HCT116 (cell line): ENCODE measurements at regions not wholly inside any gene's neighbourhood (a gene's known extent, or its start where the extent isn't known, plus 50 kb on each side); places are given as distances from the start of the nearest gene placed in this dataset.

ENCODE experiments used
- ATAC-seq: fragments of 200-7000 bp; cut with Tn5 transposase; 2 replicates; pipeline ENCODE4 v1.9.1; 2020; ENCODE audit warnings: mild to moderate bottlenecking, moderate library complexity
- BruUV-seq: library from RNA; stranded (reverse); fragments of 400-500 nt; replicated peaks from 2 replicates; lab custom pipeline; 2021; lab: Mats Ljungman, UMichigan
- CTCF ChIA-PET: fragments of 300-600 bp; sonication (Branson Sonifier 250); formaldehyde crosslinking; loops from one replicate; lab custom pipeline; 2021; ENCODE audit warnings: antibody characterized with exemption; lab: Charles Lee
- POLR2A ChIA-PET: fragments of 300-600, 350-600 bp; sonication (Branson Sonifier 250); formaldehyde crosslinking; loops from one replicate; lab custom pipeline; 2021; ENCODE audit warnings: antibody characterized with exemption; lab: Charles Lee
- RAD21 ChIA-PET, 2 experiments: fragments of 300-600 bp; sonication (Branson Sonifier 250); formaldehyde crosslinking; loops; one replicate each; lab custom pipeline; 2023; ENCODE audit warnings: low total read pairs in 2 of 2; ENCODE audit not compliant: uncharacterized antibody in 2 of 2, unreplicated experiment in 2 of 2, low non-redundant PET in 1 of 2; lab: Charles Lee
- DNase-seq: peaks from one replicate; pipeline ENCODE4 v3.0.0-alpha.2; 2010; ENCODE audit warnings: low read depth, low spot score
- H2AFZ ChIP-seq: fragments of 200-600 bp; shearing (Covaris generic), sonication (generic); 2 replicates; pipeline ENCODE4 v1.6.1; 2017; ENCODE audit warnings: low read depth, mixed run types, mixed read lengths, antibody characterized with exemption, low read length; ENCODE audit not compliant: poor library complexity, severe bottlenecking
- H3K27ac ChIP-seq: 2 replicates; pipeline ENCODE4 v1.5.1; 2012; ENCODE audit warnings: low read depth, low read length
- H3K27me3 ChIP-seq: fragments of 200-600 bp; sonication (generic); 2 replicates; pipeline ENCODE4 v1.6.1; 2016; ENCODE audit warnings: mixed run types, low read length, mixed read lengths; ENCODE audit not compliant: insufficient read depth
- H3K36me3 ChIP-seq, 2 experiments: fragments of 200-500 bp in 1 of 2; fragments of 200-600 bp in 1 of 2; sonication (Bioruptor generic) in 1 of 2; sonication (generic) in 1 of 2; 2 replicates each; pipeline versions ENCODE4 v1.5.1 to v1.6.1; 2014 to 2016; ENCODE audit warnings: low read length in 2 of 2, inconsistent platforms in 1 of 2, mixed read lengths in 1 of 2, mixed run types in 1 of 2; ENCODE audit not compliant: insufficient read depth in 2 of 2, control insufficient read depth in 1 of 2
- H3K4me1 ChIP-seq, 2 experiments: fragments of 200-600 bp in 1 of 2; sonication (generic) in 1 of 2; 2 replicates each; pipeline versions ENCODE4 v1.5.1 to v1.6.1; 2012 to 2017; ENCODE audit warnings: low read length in 2 of 2, inconsistent platforms in 1 of 2, mild to moderate bottlenecking in 1 of 2, mixed read lengths in 1 of 2, mixed run types in 1 of 2, moderate library complexity in 1 of 2; ENCODE audit not compliant: insufficient read depth in 2 of 2, control insufficient read depth in 1 of 2
- H3K4me2 ChIP-seq: fragments of 200-600 bp; sonication (generic); 2 replicates; pipeline ENCODE4 v1.6.1; 2017; ENCODE audit warnings: mixed run types, low read length, mixed read lengths
- H3K4me3 ChIP-seq, 2 experiments: fragments of 200-600 bp in 1 of 2; sonication (generic) in 1 of 2; replicated peaks in 1 of 2; 2 replicates each; pipeline ENCODE4 v1.5.1; 2011 to 2016; ENCODE audit warnings: low read length in 2 of 2, control low read depth in 1 of 2, low read depth in 1 of 2, mild to moderate bottlenecking in 1 of 2, mixed read lengths in 1 of 2, mixed run types in 1 of 2
- H3K79me2 ChIP-seq: fragments of 200-600 bp; sonication (generic); 2 replicates; pipeline ENCODE4 v1.6.1; 2017; ENCODE audit warnings: mild to moderate bottlenecking, mixed run types, low read length, moderate library complexity, mixed read lengths; ENCODE audit not compliant: insufficient read depth
- H3K9ac ChIP-seq: fragments of 200-600 bp; sonication (generic); 2 replicates; pipeline ENCODE4 v1.6.1; 2016; ENCODE audit warnings: low read length, mixed read lengths
- H3K9me2 ChIP-seq: fragments of 200-600 bp; sonication (generic), shearing (Covaris generic); 2 replicates; pipeline ENCODE4 v1.6.1; 2017; ENCODE audit warnings: mixed run types, mild to moderate bottlenecking, moderate library complexity; ENCODE audit not compliant: insufficient read depth
- H3K9me3 ChIP-seq, 2 experiments: fragments of 200-500 bp in 1 of 2; fragments of 200-600 bp in 1 of 2; sonication (Bioruptor generic) in 1 of 2; sonication (generic) in 1 of 2; 2 replicates each; pipeline ENCODE4 v1.6.1; 2014 to 2017; ENCODE audit warnings: low read length in 2 of 2, mixed read lengths in 2 of 2, inconsistent platforms in 1 of 2, low read depth in 1 of 2, mild to moderate bottlenecking in 1 of 2, mixed run types in 1 of 2, moderate library complexity in 1 of 2; ENCODE audit not compliant: control insufficient read depth in 1 of 2, insufficient read depth in 1 of 2
- H4K20me1 ChIP-seq: fragments of 200-600 bp; sonication (generic), shearing (Covaris generic); 2 replicates; pipeline ENCODE4 v1.6.1; 2017; ENCODE audit warnings: mixed run types, mild to moderate bottlenecking, moderate library complexity; ENCODE audit not compliant: insufficient read depth
- CEBPB ChIP-seq: IDR thresholded peaks from 2 replicates; pipeline ENCODE4 v1.6.1; 2012; ENCODE audit warnings: low read depth
- CTCF ChIP-seq, 3 experiments: fragments of 200-600 bp in 1 of 3; sonication (generic) in 1 of 3; IDR thresholded peaks in 2 of 3; conservative IDR thresholded peaks in 1 of 3; 2 replicates each; pipeline ENCODE4 v1.5.1; 2012 to 2017; ENCODE audit warnings: low read depth in 2 of 3, low read length in 2 of 3, antibody characterized with exemption in 1 of 3, borderline replicate concordance in 1 of 3, control low read depth in 1 of 3, mild to moderate bottlenecking in 1 of 3, mixed read lengths in 1 of 3, mixed run types in 1 of 3, moderate library complexity in 1 of 3; ENCODE audit not compliant: insufficient read depth in 1 of 3
- EGR1 ChIP-seq: IDR thresholded peaks from 2 replicates; pipeline ENCODE4 v1.6.1; 2012; ENCODE audit warnings: low read depth
- ELF1 ChIP-seq: IDR thresholded peaks from 2 replicates; pipeline ENCODE4 v1.6.1; 2012; ENCODE audit warnings: low read depth, borderline replicate concordance
- EZH2 ChIP-seq: fragments of 200-600 bp; sonication (generic); IDR thresholded peaks from 2 replicates; pipeline ENCODE4 v1.6.1; 2017; ENCODE audit warnings: antibody characterized with exemption, mixed run types
- EZH2phosphoT487 ChIP-seq: fragments of 200-600 bp; IDR thresholded peaks from 2 replicates; pipeline ENCODE4 v1.6.1; 2018; ENCODE audit warnings: antibody characterized with exemption, borderline replicate concordance
- JUND ChIP-seq: IDR thresholded peaks from 2 replicates; pipeline ENCODE4 v1.6.1; 2012
- POLR2A ChIP-seq: IDR thresholded peaks from 2 replicates; pipeline ENCODE4 v1.7.0; 2011; ENCODE audit warnings: borderline replicate concordance; ENCODE audit not compliant: insufficient read depth, insufficient read length; ENCODE audit errors: extremely low read depth
- POLR2AphosphoS5 ChIP-seq: IDR thresholded peaks from 2 replicates; pipeline ENCODE4 v1.6.1; 2011; ENCODE audit warnings: mild to moderate bottlenecking, low read depth, low read length, moderate library complexity
- RAD21 ChIP-seq: IDR thresholded peaks from 2 replicates; pipeline ENCODE4 v1.6.1; 2012; ENCODE audit warnings: low read depth, mild to moderate bottlenecking
- SIN3A ChIP-seq: IDR thresholded peaks from 2 replicates; pipeline ENCODE4 v1.6.1; 2012; ENCODE audit warnings: low read depth
- SRF ChIP-seq: IDR thresholded peaks from 2 replicates; pipeline ENCODE4 v1.6.1; 2012; ENCODE audit warnings: low read depth
- TCF7L2 ChIP-seq: IDR thresholded peaks from 2 replicates; pipeline ENCODE4 v1.7.0; 2011; ENCODE audit warnings: borderline replicate concordance, inconsistent platforms; ENCODE audit not compliant: insufficient read depth, insufficient read length; ENCODE audit errors: extremely low read depth
- YY1 ChIP-seq: IDR thresholded peaks from 2 replicates; pipeline ENCODE4 v1.6.1; 2011; ENCODE audit warnings: low read length, low read depth, moderate library complexity, mild to moderate bottlenecking; ENCODE audit not compliant: insufficient replicate concordance; ENCODE audit errors: extremely low read depth
- ZBTB33 ChIP-seq: IDR thresholded peaks from 2 replicates; pipeline ENCODE4 v1.6.1; 2011; ENCODE audit warnings: mild to moderate bottlenecking, low read length, moderate library complexity; ENCODE audit not compliant: insufficient replicate concordance; ENCODE audit errors: extremely low read depth
- ZFX ChIP-seq: fragments of 450-650 bp; IDR thresholded peaks from 2 replicates; pipeline ENCODE4 v1.6.1; 2017
- ZNF274 ChIP-seq: fragments of 200-500 bp; sonication (Bioruptor generic); IDR thresholded peaks from 2 replicates; pipeline ENCODE4 v1.6.1; 2014; ENCODE audit warnings: mild to moderate bottlenecking, low read depth, low read length, inconsistent platforms
- intact Hi-C: fragments of 100-400 bp; cut with micrococcal nuclease; formaldehyde crosslinking; loops from 2 replicates; pipeline ENCODE4 v1.10.0; 2022
- TF ChIP-seq, protein P1 (sequence below): IDR thresholded peaks from 2 replicates; pipeline ENCODE4 v1.6.1; 2012
- TF ChIP-seq, protein P2 (sequence below): IDR thresholded peaks from 2 replicates; pipeline ENCODE4 v1.6.1; 2012

- no peaks in the 10 kb centered on the region for H3K27me3 ChIP-seq
- intact Hi-C loops = no loop called here
- H3K9me3 ChIP-seq = no peaks in the 10 kb centered on the region
- no peaks in the 10 kb centered on the region for H3K79me2 ChIP-seq
- TF ChIP-seq CEBPB (no peak), ZNF274 (no peak), RAD21 (no peak), JUND (no peak), YY1 (no peak), CTCF (IDR thresholded peaks at IDR 0.05 in 2 of 3, conservative IDR thresholded peaks at IDR 0.05 in 1 of 3; ENCODE audit: borderline replicate concordance in 1 of 3, insufficient read depth in 1 of 3, low read depth in 2 of 3, low read length in 2 of 3) (no peak), ZBTB33 (no peak), EZH2 (no peak), ZFX (no peak), SRF (no peak), SIN3A (no peak), POLR2AphosphoS5 (no peak), EGR1 (no peak), TCF7L2 (no peak), EZH2phosphoT487 (no peak), ELF1 (no peak), POLR2A (no peak)
- TF ChIP-seq, protein P1, sequence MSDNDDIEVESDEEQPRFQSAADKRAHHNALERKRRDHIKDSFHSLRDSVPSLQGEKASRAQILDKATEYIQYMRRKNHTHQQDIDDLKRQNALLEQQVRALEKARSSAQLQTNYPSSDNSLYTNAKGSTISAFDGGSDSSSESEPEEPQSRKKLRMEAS = no peak
- TF ChIP-seq, protein P2, sequence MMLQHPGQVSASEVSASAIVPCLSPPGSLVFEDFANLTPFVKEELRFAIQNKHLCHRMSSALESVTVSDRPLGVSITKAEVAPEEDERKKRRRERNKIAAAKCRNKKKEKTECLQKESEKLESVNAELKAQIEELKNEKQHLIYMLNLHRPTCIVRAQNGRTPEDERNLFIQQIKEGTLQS = no peak
- no peak overlapping the region for H3K27ac ChIP-seq
- CTCF ChIA-PET = no interaction called here
- H3K9ac ChIP-seq = no peak overlapping the region
- no peaks in the 10 kb centered on the region for H3K36me3 ChIP-seq
- no peak overlapping the region for H3K4me2 ChIP-seq
- no peaks in the 10 kb centered on the region for H3K9me2 ChIP-seq
- POLR2A ChIA-PET = no interaction called here
- H4K20me1 ChIP-seq = no peaks in the 10 kb centered on the region
- no TSS peak for BruUV-seq
- RAD21 ChIA-PET = no interaction called here
- no peaks in the 10 kb centered on the region for H3K4me1 ChIP-seq
- no peak overlapping the region for H3K4me3 ChIP-seq
- H2AFZ ChIP-seq = no peak overlapping the region
- DNase-seq (no peak), ATAC-seq (no peak)
Measured at GRCh38 chr5:125085797-125086505, 339.5 kb upstream of the ZNF608 start.
